Tongue (tissue), 1 donor: ENCODE measurements at regions not wholly inside any gene's neighbourhood (a gene's known extent, or its start where the extent isn't known, plus 50 kb on each side); places are given as distances from the start of the nearest gene placed in this dataset.
A peak's percentile ranks its signal among the peaks of the same experiment; 100 is the strongest.

Experiments used
- DNase-seq: peaks from one replicate; pipeline ENCODE4 v3.0.0-alpha.2; 2015

DNA sequence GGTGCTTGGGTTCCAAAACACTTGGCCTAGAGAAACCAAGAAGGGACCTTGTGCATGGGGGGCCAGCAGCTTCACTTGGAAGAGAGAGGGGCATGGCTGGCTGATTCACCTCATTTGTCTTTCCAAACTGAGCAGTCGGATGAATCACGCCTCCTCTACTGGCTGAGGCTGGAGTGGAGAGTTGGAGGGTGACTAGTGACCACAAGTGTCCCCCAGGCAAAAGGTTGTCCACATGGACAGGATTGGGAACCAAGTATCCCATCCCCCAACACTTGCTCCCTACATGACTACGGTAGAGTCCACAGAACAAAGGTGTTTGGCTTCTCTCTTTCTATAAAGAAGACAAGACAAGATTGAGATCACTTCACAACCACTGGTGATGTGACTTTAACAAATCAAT, 875.6 kb downstream of the QKI start:
- DNase-seq: no peak

GRCh38 chr6:164286011-164286410, 871.5 kb downstream of the QKI start:
- no peak for DNase-seq

DNA sequence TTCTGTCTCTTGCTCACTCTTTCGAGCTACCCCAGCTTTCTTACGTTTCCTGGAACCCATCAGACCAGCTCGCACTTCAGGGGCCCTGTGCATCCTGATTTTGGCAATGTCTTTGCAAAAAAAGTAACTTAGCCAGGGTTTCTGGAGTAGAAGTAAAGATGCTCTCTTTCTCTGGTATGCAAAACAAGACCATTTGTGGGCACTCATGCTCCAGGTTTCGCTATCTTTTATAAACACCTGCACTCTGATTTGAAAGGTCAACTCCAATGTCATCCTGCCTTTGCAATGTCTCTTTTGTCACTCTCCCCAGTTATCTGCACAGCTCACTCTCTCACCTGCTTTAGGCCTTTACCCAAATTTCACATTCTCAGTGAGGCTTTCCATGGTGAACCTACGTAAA, 869.1 kb downstream of the QKI start:
- no peak for DNase-seq

DNA sequence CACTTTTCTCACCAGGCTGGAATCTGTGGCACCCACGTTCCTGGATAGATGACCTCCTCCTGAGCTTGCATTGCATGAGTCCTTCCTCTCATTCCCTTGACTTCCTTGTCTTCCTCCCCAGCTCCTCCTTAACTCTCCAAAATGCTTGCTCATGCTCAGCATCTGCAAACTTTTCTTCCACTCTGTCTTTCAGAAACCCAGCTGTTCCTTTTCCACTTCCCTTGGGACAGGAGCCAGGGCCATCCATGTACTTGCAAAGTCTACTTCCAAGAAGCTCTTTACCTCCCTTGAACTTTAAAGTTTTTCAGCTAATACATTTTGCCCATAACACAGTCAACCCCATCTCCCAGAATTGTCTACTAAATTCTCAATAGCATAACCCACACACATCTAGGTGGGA, 861.7 kb downstream of the QKI start:
- no peak for DNase-seq

DNA sequence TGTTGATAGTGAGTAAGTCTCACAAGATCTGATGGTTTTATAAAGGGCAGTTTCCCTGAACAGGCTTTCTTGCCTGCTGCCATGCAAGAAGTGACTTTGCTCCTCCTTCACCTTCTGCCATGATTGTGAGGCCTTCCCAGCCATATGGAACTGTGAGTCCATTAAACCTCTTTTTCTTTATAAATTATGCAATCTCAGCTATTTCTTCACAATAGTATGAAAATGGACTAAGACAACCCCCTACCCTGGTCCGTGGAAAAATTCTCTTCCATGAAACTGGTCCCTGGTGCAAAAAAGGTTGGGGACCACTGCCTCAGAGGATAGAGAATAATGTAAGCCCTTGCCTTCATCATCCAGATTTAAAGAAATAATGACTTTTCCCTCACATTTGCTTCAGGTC, 861.3 kb downstream of the QKI start:
- no peak for DNase-seq

- DNase-seq: no peak
Measured at GRCh38 chr6:164274493-164274892, 860.0 kb downstream of the QKI start.

DNA sequence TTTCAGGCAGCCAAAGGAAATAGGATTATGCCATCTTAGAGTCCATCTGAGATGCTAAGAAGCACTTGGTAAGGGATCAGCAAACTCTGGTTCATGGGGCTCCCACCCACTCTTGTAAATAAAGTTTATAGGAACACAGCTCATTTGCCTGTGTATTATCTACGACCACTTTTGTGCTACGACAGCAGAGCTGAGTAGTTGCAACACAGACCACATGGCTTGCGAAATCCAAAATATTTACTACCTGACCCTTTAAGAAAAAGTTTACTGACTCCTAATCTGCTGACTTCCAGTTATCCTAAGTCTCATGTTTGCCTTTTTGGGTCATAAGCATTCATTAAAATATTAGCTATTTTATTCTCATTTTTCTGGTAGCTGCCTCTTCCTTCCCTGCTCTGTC, 859.0 kb downstream of the QKI start:
- DNase-seq: no peak

- no peak for DNase-seq
Measured at GRCh38 chr6:164266851-164267250, 852.3 kb downstream of the QKI start.

DNA sequence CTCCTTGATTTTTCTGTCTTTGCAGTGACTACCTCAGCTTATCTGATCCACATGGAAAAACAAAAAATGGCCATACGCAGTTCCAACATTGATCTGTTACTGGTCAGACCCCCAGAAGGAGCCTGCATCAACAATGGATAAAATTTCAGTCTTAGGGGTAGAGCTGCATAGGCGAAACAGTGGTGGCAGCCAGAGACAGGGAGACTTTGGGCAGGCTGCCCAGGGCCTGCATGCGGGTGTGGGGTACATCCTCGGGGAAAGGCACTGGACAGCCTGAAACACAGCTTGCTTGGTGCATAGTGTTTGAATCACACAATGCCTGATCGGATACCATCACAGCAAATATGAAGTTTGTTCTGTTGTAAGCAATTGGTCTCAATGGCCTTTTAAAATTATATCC, 847.8 kb downstream of the QKI start:
- no peak for DNase-seq

GRCh38 chr6:164258421-164258820, 843.9 kb downstream of the QKI start:
- DNase-seq: no peak

- DNase-seq: peak; percentile 67
Measured at GRCh38 chr6:164252948-164253347, 838.4 kb downstream of the QKI start.

DNA sequence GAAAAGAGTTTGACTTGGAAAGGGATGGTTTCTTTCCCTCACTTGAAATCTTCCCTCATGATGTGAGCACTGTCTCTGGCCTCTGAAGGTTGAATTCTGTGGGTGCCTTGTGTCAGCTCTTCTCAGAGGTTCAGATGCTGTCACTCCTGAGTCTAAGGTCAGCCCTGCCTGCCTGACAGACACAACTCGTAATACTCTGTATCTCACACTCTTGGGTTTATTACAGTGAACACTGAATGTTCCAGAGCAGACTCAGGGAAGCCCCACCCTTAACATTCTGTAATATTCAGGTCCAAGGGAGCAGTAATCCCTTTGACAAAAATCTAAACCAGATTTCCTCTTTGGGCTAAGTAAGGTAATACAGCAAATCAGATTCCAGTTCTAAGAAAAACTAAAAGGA, 837.8 kb downstream of the QKI start:
- no peak for DNase-seq

DNA sequence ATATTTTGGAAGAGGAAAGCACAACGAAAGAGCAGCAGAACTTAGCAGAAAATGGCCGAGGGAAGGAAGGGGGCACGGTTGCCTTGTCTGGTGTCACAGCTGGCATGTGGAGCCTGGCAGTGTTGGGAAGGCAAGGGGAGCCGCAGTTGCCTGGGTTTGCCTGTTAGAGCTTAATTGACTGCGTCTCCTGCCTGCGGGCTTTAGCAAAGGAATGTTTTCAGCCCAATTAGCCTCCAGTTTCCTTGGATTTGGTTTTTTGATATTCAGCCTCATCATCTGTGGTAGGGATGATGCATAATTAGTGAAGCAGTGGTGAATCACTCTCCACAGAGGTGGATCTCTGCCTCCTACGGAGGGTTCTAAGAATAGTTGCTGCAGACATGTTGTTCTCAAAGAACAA, 832.6 kb downstream of the QKI start:
- DNase-seq: no peak

DNA sequence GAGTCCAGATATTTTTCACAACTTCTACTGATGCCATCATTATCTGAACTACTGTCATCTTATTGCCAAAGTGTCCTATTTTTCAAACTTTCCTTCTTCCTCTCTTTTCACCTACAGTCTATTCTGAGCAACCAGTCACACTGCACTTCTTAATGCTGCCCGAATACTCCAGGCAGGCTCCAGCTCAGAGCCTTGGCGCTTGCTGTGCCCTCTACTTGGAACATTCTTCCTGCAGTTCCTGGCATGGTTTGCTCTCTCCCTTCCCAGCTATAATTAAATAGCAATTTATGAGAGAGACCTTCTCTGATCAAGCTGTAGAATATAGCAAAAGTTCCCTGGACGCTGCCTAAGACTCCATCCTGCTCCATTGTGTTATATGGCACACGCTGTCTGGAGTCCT, 831.6 kb downstream of the QKI start:
- no peak for DNase-seq

GRCh38 chr6:164243949-164244348, 829.4 kb downstream of the QKI start:
- DNase-seq: no peak

DNA sequence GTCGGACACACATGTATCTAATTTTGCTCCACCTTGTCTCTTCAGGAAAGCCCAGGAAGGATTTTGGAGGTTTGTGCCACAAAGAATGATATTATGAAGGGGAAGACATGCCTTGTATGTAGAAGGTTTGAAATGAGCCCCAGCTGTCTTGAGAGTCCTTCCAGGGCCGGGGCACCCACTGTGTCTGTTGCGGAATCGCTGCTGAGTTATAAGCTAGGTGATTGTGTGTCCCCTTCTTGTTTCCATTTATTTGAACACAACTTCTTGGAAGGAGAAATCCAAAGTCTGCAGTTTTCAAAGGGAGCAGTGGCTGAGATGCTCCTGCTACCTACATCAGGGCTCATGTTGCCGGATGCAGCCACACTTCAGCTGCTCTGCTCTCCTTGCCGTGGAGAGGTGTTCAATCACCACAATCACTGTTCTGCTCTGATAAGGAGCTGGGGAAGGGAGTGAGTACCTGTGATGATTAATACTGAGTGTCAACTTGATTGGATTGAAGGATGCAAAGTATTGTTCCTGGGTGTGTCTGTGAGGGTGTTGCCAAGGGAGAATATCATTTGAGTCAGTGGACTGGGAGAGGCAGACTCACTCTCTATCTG, 828.6 kb downstream of the QKI start:
- no peak for DNase-seq

- DNase-seq: no peak
Measured at GRCh38 chr6:164230804-164231203, 816.3 kb downstream of the QKI start.

- no peak for DNase-seq
Measured at GRCh38 chr6:164230259-164230658, 815.7 kb downstream of the QKI start.

- DNase-seq: no peak
Measured at GRCh38 chr6:164229716-164230115, 815.2 kb downstream of the QKI start.

- no peak for DNase-seq
Measured at GRCh38 chr6:164227952-164228522, 813.5 kb downstream of the QKI start.

DNA sequence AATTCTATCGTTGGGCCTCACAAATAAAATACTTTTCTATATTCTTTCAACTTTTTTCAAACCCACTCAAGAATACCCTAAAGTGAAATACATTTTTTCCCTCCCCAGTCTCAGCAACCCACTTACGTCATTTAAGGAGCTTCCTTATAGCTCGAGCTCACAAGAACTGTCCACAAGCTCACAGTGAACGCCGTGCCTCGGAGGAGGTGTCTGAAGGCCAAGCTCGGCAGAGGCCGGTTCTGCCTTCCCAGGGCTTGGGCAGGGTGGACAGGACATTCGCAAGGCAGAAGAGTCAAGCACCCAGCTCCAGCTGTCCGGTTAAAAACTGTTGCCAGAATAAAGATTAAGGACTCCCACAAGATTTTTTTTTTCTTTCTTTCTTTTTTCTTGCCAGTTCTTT, 802.3 kb downstream of the QKI start:
- DNase-seq: peak; percentile 20

GRCh38 chr6:164216368-164216767, 801.9 kb downstream of the QKI start:
- DNase-seq: peak; percentile 69

DNA sequence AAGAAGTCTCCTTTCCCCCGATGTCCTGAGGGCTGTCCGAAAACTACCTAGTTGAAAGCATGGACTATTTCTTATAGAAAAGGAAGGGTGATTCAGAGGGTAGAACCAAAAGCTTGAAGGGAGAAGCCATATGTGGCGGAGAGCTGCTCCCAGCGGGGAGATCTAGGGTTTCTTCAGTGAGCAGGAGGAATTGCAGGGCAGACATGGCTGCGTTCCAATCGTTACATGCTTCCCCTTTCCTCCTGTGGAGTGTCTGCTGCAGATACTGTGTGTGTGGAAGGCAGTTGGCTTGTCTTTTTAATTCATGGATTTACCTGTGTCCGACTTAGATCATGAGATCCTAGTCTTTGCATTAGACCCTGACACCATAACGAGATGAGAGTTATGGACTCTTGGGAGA, 799.5 kb downstream of the QKI start:
- peak; percentile 19 for DNase-seq

DNA sequence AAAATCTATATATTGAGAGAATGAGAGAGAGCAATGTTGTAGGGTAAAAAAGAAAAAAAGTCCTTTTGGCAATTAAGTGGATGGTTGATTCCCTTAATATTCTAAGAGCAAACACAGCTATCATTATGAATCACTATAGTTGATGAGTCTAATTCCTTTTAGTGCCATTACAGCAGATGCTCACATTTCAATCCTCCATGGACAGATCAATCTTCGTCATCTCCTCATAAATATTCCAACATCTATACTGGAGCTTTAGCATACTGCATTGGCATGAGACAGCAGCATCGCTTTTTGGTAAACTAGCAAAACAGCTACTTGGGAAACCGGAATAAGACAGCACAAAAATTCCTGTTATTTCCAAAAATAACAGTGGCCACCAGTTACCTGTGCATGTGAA, 796.7 kb downstream of the QKI start:
- no peak for DNase-seq

- no peak for DNase-seq
Measured at GRCh38 chr6:164210783-164211182, 796.3 kb downstream of the QKI start.
